Vagina (tissue), 2 donors: ENCODE measurements at regions not wholly inside any gene's neighbourhood (a gene's known extent, or its start where the extent isn't known, plus 50 kb on each side); places are given as distances from the start of the nearest gene placed in this dataset.

Source experiments
- DNase-seq, 2 donors: peaks; one replicate each; pipeline ENCODE4 v3.0.0-alpha.2; 2017; ENCODE audit errors: extremely low spot score in 2 of 2
- H3K27ac ChIP-seq: fragments of 200-600 bp; sonication (generic); one replicate; pipeline ENCODE4 v1.5.1; 2019
- H3K27me3 ChIP-seq: fragments of 200-600 bp; sonication (generic); one replicate; pipeline ENCODE4 v1.5.1; 2019
- H3K36me3 ChIP-seq, 2 donors: fragments of 200-600 bp; sonication (generic); one replicate each; pipeline ENCODE4 v1.5.1; 2017 to 2019
- H3K4me1 ChIP-seq: fragments of 200-600 bp; sonication (generic); one replicate; pipeline ENCODE4 v1.5.1; 2019
- H3K4me3 ChIP-seq, 2 donors: fragments of 200-600 bp; sonication (generic); 1 replicate in 1 of 2; 2 replicates in 1 of 2; pipeline ENCODE4 v1.5.1; 2016 to 2019
- H3K9me3 ChIP-seq: fragments of 200-600 bp; sonication (generic); one replicate; pipeline ENCODE4 v1.5.1; 2019
- POLR2A ChIP-seq, 2 donors: fragments of 450-650 bp; IDR thresholded peaks; one replicate each; pipeline ENCODE4 v1.6.1; 2017; ENCODE audit warnings: antibody characterized with exemption in 2 of 2, mild to moderate bottlenecking in 2 of 2, moderate library complexity in 2 of 2
- POLR2AphosphoS5 ChIP-seq, 2 donors: sonication (generic); formaldehyde crosslinking; IDR thresholded peaks; one replicate each; pipeline ENCODE4 v1.9.0; 2017; ENCODE audit warnings: antibody characterized with exemption in 2 of 2, mild to moderate bottlenecking in 2 of 2, low read depth in 1 of 2; ENCODE audit not compliant: insufficient read depth in 1 of 2
- intact Hi-C: fragments of 100-400 bp; cut with DNase I; formaldehyde crosslinking; loops from one replicate; pipeline ENCODE4 v1.15.1; 2023
- TF ChIP-seq, protein P1 (sequence below), 3 experiments: fragments of 450-650 bp in 2 of 3; fragments of 200-600 bp in 1 of 3; sonication (generic) in 1 of 3; IDR thresholded peaks; one replicate each; pipeline ENCODE4 v1.5.1; 2017 to 2019; ENCODE audit warnings: antibody characterized with exemption in 3 of 3, mild to moderate bottlenecking in 2 of 3, moderate library complexity in 2 of 3

DNA sequence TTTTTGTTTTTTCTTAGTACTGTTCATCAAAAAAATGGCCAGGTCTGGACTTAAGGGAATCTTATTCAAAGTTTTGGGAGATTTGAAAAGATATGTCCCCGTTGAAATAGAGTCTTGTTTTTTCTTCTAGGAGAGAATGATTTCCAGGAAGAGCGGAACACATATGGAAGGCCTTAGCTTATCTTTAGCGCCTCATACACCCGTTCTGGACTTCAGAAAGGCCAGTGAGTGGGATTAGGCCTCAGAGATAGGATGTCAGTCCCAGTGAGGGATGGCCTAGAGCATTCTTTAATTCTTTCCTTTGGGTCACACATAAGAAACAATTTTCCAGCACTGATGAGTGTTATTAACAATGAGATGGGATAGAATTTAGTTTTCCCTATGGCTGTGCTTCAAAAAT is 54.5 kb upstream of the HAND2 start:
- no peak overlapping the region for H3K27ac ChIP-seq
- no peaks in the 10 kb centered on the region for H3K27me3 ChIP-seq
- no peak for DNase-seq
- intact Hi-C loops: no loop called here
- H3K9me3 ChIP-seq: no peaks in the 10 kb centered on the region
- no peaks in the 10 kb centered on the region for H3K4me1 ChIP-seq
- no peak overlapping the region for H3K4me3 ChIP-seq
- no peaks in the 10 kb centered on the region for H3K36me3 ChIP-seq
- TF ChIP-seq, protein P1, sequence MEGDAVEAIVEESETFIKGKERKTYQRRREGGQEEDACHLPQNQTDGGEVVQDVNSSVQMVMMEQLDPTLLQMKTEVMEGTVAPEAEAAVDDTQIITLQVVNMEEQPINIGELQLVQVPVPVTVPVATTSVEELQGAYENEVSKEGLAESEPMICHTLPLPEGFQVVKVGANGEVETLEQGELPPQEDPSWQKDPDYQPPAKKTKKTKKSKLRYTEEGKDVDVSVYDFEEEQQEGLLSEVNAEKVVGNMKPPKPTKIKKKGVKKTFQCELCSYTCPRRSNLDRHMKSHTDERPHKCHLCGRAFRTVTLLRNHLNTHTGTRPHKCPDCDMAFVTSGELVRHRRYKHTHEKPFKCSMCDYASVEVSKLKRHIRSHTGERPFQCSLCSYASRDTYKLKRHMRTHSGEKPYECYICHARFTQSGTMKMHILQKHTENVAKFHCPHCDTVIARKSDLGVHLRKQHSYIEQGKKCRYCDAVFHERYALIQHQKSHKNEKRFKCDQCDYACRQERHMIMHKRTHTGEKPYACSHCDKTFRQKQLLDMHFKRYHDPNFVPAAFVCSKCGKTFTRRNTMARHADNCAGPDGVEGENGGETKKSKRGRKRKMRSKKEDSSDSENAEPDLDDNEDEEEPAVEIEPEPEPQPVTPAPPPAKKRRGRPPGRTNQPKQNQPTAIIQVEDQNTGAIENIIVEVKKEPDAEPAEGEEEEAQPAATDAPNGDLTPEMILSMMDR (IDR thresholded peaks at IDR 0.05): no peak
- TF ChIP-seq POLR2A (IDR thresholded peaks at IDR 0.05) (no peak), POLR2AphosphoS5 (IDR thresholded peaks at IDR 0.05; ENCODE audit: insufficient read depth in 1 of 2, low read depth in 1 of 2) (no peak)
